Activated T-cell treated with anti-CD3 and anti-CD28 coated beads, Interleukin-2, amount 50 U/mL, for 24 hours (primary cell): ENCODE measurements at regions not wholly inside any gene's neighbourhood (a gene's known extent, or its start where the extent isn't known, plus 50 kb on each side); places are given as distances from the start of the nearest gene placed in this dataset.
"Not testable (repeated sequence)": the region's sequence is repeated elsewhere in the genome, so short reads cannot be mapped to it uniquely, and the experiment has no call there.

Experiments
- DNase-seq: peaks from one replicate; pipeline ENCODE4 v3.0.0-alpha.2; 2020
- H3K27ac Mint-ChIP-seq: 2 replicates; pipeline ENCODE4 v1.8.0; 2020; ENCODE audit warnings: mild to moderate bottlenecking, mixed read lengths
- H3K27me3 Mint-ChIP-seq: 2 replicates; pipeline ENCODE4 v1.8.0; 2020; ENCODE audit warnings: mixed read lengths
- H3K36me3 Mint-ChIP-seq: 2 replicates; pipeline ENCODE4 v1.8.0; 2020; ENCODE audit warnings: low read depth, mixed read lengths
- H3K4me1 Mint-ChIP-seq: 2 replicates; pipeline ENCODE4 v1.8.0; 2020; ENCODE audit warnings: low read depth, mixed read lengths
- H3K4me3 Mint-ChIP-seq: 2 replicates; pipeline ENCODE4 v1.8.0; 2020; ENCODE audit warnings: mild to moderate bottlenecking, moderate library complexity, mixed read lengths
- H3K9me3 Mint-ChIP-seq: 2 replicates; pipeline ENCODE4 v1.8.0; 2020; ENCODE audit warnings: mixed read lengths

- H3K27me3 Mint-ChIP-seq = no peaks in the 10 kb centered on the region
- H3K4me3 Mint-ChIP-seq = no peak overlapping the region
- no peaks in the 10 kb centered on the region for H3K9me3 Mint-ChIP-seq
- H3K4me1 Mint-ChIP-seq = no peaks in the 10 kb centered on the region
- no peak overlapping the region for H3K27ac Mint-ChIP-seq
- no peak for DNase-seq
- H3K36me3 Mint-ChIP-seq = no peaks in the 10 kb centered on the region
These were observed 299.2 kb upstream of the TBX18 start for GRCh38 chr6:85063611-85064010.

GRCh38 chr6:85062884-85063283 lies 298.5 kb upstream of the TBX18 start:
- no peaks in the 10 kb centered on the region for H3K4me1 Mint-ChIP-seq
- no peaks in the 10 kb centered on the region for H3K9me3 Mint-ChIP-seq
- no peak for DNase-seq
- no peak overlapping the region for H3K4me3 Mint-ChIP-seq
- H3K27me3 Mint-ChIP-seq = no peaks in the 10 kb centered on the region
- H3K27ac Mint-ChIP-seq = no peak overlapping the region
- no peaks in the 10 kb centered on the region for H3K36me3 Mint-ChIP-seq

- Mint-ChIP-seq H3K27me3 (no peaks in the 10 kb centered on the region), H3K36me3 (no peaks in the 10 kb centered on the region)
- DNase-seq = no peak
These were observed 294.4 kb upstream of the TBX18 start for GRCh38 chr6:85058806-85059205.

GRCh38 chr6:85050149-85050548 lies 285.8 kb upstream of the TBX18 start:
- no peaks in the 10 kb centered on the region for H3K27me3 Mint-ChIP-seq
- DNase-seq = no peak
- H3K36me3 Mint-ChIP-seq = no peaks in the 10 kb centered on the region
- H3K4me3 Mint-ChIP-seq = no peak overlapping the region
- no peak overlapping the region for H3K27ac Mint-ChIP-seq
- H3K9me3 Mint-ChIP-seq = no peaks in the 10 kb centered on the region
- no peaks in the 10 kb centered on the region for H3K4me1 Mint-ChIP-seq

More at GRCh38 chr6:85058806-85059205, 294.4 kb upstream of the TBX18 start:
- no peak overlapping the region for H3K27ac Mint-ChIP-seq
- no peaks in the 10 kb centered on the region for H3K9me3 Mint-ChIP-seq
- H3K4me3 Mint-ChIP-seq = no peak overlapping the region
- no peaks in the 10 kb centered on the region for H3K4me1 Mint-ChIP-seq

DNA sequence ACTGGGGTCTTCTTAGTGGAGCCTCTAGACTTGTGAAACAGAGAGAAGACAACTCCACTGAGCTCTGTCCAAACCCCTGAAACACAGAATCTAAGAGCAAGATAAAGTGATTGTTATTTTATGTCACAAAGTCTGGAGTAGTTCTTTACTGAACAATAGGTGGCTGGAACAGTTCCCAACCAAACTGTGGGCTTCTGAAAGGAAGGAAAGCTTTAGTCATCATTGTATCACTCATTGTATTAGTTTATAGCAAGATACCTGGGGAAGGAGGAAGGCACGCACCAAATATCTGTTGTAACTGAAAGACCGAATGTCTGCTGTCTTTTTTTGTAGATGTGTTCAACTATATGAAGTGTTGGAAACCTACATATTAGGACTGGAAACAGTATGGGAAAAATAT lies 284.9 kb upstream of the TBX18 start:
- Mint-ChIP-seq H3K4me3 (no peak overlapping the region), H3K36me3 (no peaks in the 10 kb centered on the region), H3K27ac (no peak overlapping the region), H3K27me3 (no peaks in the 10 kb centered on the region), H3K4me1 (no peaks in the 10 kb centered on the region), H3K9me3 (no peaks in the 10 kb centered on the region)
- no peak for DNase-seq

DNA sequence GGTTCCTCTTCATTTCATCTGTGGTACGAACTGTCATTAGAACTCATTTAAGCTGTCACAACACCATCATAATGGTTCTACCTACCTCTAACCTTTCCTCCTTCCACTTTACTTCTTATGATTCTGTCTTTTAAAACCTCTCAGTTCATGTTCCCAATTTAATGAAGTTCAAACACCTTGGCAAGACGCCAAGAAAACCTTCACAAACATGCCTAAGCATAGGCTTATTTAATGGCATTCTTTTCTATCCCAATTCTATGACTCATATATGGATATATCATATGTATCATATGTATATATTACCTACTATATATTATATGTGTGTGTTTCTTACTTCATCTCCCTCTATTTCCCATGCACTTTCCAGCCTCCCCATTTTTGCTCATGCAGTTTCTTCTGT lies 283.4 kb upstream of the TBX18 start:
- Mint-ChIP-seq H3K4me1 (no peaks in the 10 kb centered on the region), H3K36me3 (no peaks in the 10 kb centered on the region), H3K4me3 (no peak overlapping the region), H3K27ac (no peak overlapping the region), H3K9me3 (no peaks in the 10 kb centered on the region), H3K27me3 (no peaks in the 10 kb centered on the region)
- DNase-seq = no peak

DNA sequence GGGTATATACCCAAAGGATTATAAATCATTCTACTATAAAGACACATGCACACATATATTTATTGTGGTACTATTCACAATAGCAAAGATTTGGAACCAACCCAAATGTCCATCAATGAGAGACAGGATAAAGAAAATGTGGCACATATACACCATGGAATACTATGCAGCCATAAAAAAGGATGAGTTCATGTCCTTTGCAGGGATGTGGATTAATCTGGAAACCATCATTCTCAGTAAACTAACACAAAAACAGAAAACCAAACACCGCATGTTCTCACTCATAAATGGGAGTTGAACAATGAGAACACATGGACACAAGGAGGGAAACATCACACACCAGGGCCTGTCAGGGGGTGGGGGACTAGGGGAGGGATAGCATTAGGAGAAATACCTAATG lies 281.4 kb upstream of the TBX18 start:
- not testable (repeated sequence) for H3K27ac Mint-ChIP-seq, H3K27me3 Mint-ChIP-seq, H3K4me3 Mint-ChIP-seq, H3K4me1 Mint-ChIP-seq, DNase-seq, H3K36me3 Mint-ChIP-seq, H3K9me3 Mint-ChIP-seq

- Mint-ChIP-seq H3K36me3 (no peaks in the 10 kb centered on the region), H3K27me3 (no peaks in the 10 kb centered on the region), H3K4me3 (no peak overlapping the region), H3K4me1 (no peaks in the 10 kb centered on the region), H3K27ac (no peak overlapping the region), H3K9me3 (no peaks in the 10 kb centered on the region)
- no peak for DNase-seq
These were observed 280.0 kb upstream of the TBX18 start for GRCh38 chr6:85044361-85044760.

GRCh38 chr6:85041376-85041775 lies 277.0 kb upstream of the TBX18 start:
- Mint-ChIP-seq H3K4me1 (no peaks in the 10 kb centered on the region), H3K4me3 (no peak overlapping the region), H3K27ac (no peak overlapping the region), H3K9me3 (peaks cover 3% of the 10 kb centered on the region), H3K36me3 (no peaks in the 10 kb centered on the region), H3K27me3 (no peaks in the 10 kb centered on the region)
- DNase-seq = no peak

GRCh38 chr6:85037221-85037620 lies 272.8 kb upstream of the TBX18 start:
- DNase-seq = no peak
- Mint-ChIP-seq H3K27me3 (no peaks in the 10 kb centered on the region), H3K9me3 (peaks cover 10% of the 10 kb centered on the region), H3K4me3 (no peak overlapping the region), H3K36me3 (no peaks in the 10 kb centered on the region), H3K27ac (no peak overlapping the region), H3K4me1 (no peaks in the 10 kb centered on the region)

GRCh38 chr6:85035766-85036165 lies 271.4 kb upstream of the TBX18 start:
- Mint-ChIP-seq H3K27me3 (no peaks in the 10 kb centered on the region), H3K4me1 (no peaks in the 10 kb centered on the region), H3K9me3 (peaks cover 10% of the 10 kb centered on the region), H3K36me3 (no peaks in the 10 kb centered on the region), H3K4me3 (no peak overlapping the region), H3K27ac (no peak overlapping the region)
- no peak for DNase-seq

- H3K27ac Mint-ChIP-seq = no peak overlapping the region
- H3K36me3 Mint-ChIP-seq = no peaks in the 10 kb centered on the region
- no peaks in the 10 kb centered on the region for H3K4me1 Mint-ChIP-seq
- no peak overlapping the region for H3K4me3 Mint-ChIP-seq
- no peak for DNase-seq
- H3K27me3 Mint-ChIP-seq = no peaks in the 10 kb centered on the region
- peaks cover 10% of the 10 kb centered on the region for H3K9me3 Mint-ChIP-seq
These were observed 269.1 kb upstream of the TBX18 start for GRCh38 chr6:85033547-85033946.

DNA sequence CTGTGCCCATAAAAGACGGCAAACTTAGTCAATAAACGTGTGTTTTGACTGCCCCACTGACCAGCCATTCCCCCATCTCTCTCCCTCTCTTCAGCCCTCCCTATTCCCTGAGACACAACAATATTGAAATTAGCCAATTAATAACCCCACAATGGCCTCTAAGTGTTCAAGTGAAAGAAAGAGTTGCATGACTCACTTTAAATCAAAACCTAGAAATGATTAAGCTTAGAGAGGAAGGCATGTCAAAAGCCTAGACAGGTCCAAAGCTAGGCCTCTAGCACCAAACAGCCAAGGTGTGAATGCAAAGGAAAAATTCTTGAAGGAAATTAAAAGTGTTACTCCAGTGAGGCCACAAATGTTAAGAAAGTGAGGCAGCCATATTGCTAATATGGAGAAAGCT lies 261.6 kb upstream of the TBX18 start:
- H3K9me3 Mint-ChIP-seq = no peaks in the 10 kb centered on the region
- H3K27me3 Mint-ChIP-seq = no peaks in the 10 kb centered on the region
- H3K4me1 Mint-ChIP-seq = no peaks in the 10 kb centered on the region
- no peak for DNase-seq
- H3K4me3 Mint-ChIP-seq = no peak overlapping the region
- no peaks in the 10 kb centered on the region for H3K36me3 Mint-ChIP-seq
- no peak overlapping the region for H3K27ac Mint-ChIP-seq

GRCh38 chr6:85023721-85024120 lies 259.3 kb upstream of the TBX18 start:
- no peaks in the 10 kb centered on the region for H3K36me3 Mint-ChIP-seq

DNA sequence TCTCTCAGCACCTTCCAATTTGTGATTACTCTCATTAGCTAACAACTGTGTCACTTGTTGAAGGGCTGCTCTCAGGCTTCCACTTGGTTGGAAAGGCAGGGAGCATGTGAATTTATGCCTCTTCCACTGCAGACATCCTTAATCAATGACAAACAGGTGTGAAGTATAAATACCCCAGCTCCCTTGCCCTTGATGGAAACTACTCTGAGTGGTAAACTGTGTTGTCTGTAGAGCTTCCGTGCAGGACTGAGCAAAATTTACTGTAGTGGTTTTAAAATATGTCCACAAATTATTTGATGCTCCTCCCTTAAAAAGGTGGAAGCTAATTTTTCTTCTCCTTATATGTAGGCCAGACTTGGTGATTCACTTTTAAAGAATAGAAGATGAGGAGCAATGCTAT lies 253.0 kb upstream of the TBX18 start:
- no peaks in the 10 kb centered on the region for H3K36me3 Mint-ChIP-seq
- no peak for DNase-seq
- H3K27ac Mint-ChIP-seq = no peak overlapping the region
- H3K4me3 Mint-ChIP-seq = no peak overlapping the region
- no peaks in the 10 kb centered on the region for H3K9me3 Mint-ChIP-seq
- H3K27me3 Mint-ChIP-seq = no peaks in the 10 kb centered on the region
- no peaks in the 10 kb centered on the region for H3K4me1 Mint-ChIP-seq

More at GRCh38 chr6:85023721-85024120, 259.3 kb upstream of the TBX18 start:
- DNase-seq = no peak
- Mint-ChIP-seq H3K4me3 (no peak overlapping the region), H3K27me3 (no peaks in the 10 kb centered on the region), H3K27ac (no peak overlapping the region), H3K9me3 (no peaks in the 10 kb centered on the region), H3K4me1 (no peaks in the 10 kb centered on the region)

DNA sequence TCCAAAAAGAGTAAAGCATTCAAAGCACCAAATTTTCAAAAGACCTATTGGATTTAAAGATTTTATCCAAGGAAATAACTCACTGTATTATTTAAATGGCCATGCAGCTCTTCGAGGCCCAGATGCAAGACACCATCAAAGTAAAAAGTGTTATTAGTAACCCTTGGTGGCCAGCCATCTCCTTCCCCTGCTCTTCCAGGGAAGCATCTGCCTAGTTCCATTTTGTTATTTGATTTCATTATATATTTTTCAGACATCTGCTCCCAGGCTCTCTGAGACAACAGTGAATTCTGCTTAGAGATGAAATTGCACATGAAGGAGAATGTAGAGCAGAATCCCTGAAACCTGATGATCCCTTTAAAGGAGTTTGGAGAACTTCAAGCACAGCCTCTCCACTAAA lies 252.3 kb upstream of the TBX18 start:
- no peaks in the 10 kb centered on the region for H3K9me3 Mint-ChIP-seq
- no peak overlapping the region for H3K4me3 Mint-ChIP-seq
- H3K36me3 Mint-ChIP-seq = no peaks in the 10 kb centered on the region
- no peaks in the 10 kb centered on the region for H3K4me1 Mint-ChIP-seq
- no peaks in the 10 kb centered on the region for H3K27me3 Mint-ChIP-seq
- no peak for DNase-seq
- H3K27ac Mint-ChIP-seq = no peak overlapping the region
